ENCODE measurements at regions not wholly inside any gene's neighbourhood (a gene's known extent, or its start where the extent isn't known, plus 50 kb on each side); places are given as distances from the start of the nearest gene placed in this dataset.

DNA sequence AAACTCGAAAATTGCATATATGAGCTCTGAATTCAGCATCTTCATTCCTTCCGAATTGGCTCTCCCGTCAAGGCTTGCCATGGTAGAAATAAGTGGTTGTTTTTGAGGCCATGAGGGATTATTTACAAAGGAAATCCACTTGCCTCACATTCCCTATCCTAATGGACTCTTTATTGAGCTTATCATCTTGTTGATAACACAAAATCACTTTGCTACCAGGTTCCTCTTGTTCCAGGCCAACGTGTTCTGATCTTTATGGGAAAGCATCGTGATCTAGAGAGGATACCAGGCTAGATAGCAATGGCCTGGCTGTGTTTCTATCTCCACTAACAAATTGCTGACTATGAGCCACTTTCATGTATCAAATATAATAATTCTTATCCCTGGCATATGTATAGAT, 811.7 kb downstream of the TLR4 start:
- Histone ChIP-seq H3K4me1 (no peaks in the 10 kb centered on the region), H3K4me3 (ENCODE audit: low read depth, low read length) (no peak overlapping the region), H3K27me3 (replicated peaks; ENCODE audit: control insufficient read depth, insufficient read depth, low read length) (no peaks in the 10 kb centered on the region), H3K36me3 (ENCODE audit: control insufficient read depth, insufficient read depth, low read length) (no peaks in the 10 kb centered on the region), H3K9me3 (no peaks in the 10 kb centered on the region)
- Mint-ChIP-seq H3K4me3 (ENCODE audit: unreplicated experiment) (no peak overlapping the region), H3K36me3 (ENCODE audit: insufficient read depth, unreplicated experiment) (no peaks in the 10 kb centered on the region), H3K9me3 (ENCODE audit: unreplicated experiment) (no peaks in the 10 kb centered on the region), H3K27me3 (ENCODE audit: insufficient read depth, unreplicated experiment) (no peaks in the 10 kb centered on the region), H3K27ac (ENCODE audit: unreplicated experiment) (no peak overlapping the region), H3K4me1 (ENCODE audit: low read depth, unreplicated experiment) (no peaks in the 10 kb centered on the region)
- ChIA-PET POLR2A (no interaction called here), CTCF (no interaction called here)
- intact Hi-C loops (cut with micrococcal nuclease; ENCODE audit: unreplicated experiment) = no loop called here
- no TSS peak for BruUV-seq (replicated peaks)
- TF ChIP-seq, protein P1, sequence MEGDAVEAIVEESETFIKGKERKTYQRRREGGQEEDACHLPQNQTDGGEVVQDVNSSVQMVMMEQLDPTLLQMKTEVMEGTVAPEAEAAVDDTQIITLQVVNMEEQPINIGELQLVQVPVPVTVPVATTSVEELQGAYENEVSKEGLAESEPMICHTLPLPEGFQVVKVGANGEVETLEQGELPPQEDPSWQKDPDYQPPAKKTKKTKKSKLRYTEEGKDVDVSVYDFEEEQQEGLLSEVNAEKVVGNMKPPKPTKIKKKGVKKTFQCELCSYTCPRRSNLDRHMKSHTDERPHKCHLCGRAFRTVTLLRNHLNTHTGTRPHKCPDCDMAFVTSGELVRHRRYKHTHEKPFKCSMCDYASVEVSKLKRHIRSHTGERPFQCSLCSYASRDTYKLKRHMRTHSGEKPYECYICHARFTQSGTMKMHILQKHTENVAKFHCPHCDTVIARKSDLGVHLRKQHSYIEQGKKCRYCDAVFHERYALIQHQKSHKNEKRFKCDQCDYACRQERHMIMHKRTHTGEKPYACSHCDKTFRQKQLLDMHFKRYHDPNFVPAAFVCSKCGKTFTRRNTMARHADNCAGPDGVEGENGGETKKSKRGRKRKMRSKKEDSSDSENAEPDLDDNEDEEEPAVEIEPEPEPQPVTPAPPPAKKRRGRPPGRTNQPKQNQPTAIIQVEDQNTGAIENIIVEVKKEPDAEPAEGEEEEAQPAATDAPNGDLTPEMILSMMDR (IDR thresholded peaks at IDR 0.05; ENCODE audit: insufficient read depth in 1 of 2, low read depth in 1 of 2, low read length in 1 of 2, severe bottlenecking in 1 of 2, unreplicated experiment in 1 of 2) = no peak
- no peak for DNase-seq

DNA sequence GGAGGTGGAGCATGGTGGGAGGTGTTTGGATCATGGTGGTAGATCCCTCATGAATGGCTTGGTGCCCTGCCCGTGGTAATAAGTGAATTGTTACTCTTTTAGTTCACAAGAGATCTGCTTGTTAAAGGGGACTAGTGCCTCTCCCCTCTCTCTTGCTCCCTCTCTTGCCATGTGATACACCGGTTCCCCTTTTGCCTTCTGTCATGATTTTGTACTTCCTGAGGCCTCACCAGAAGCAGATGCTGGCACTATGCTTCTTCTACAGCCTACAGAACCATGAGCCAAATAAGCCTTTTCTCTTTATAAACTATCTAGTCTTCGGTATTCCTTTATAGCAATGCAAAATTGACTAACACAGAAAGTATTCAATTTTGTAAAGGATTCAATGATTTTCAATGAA, 817.1 kb downstream of the TLR4 start:
- Mint-ChIP-seq H3K36me3 (ENCODE audit: insufficient read depth, unreplicated experiment) (no peaks in the 10 kb centered on the region), H3K4me1 (ENCODE audit: low read depth, unreplicated experiment) (no peaks in the 10 kb centered on the region), H3K4me3 (ENCODE audit: unreplicated experiment) (no peak overlapping the region), H3K9me3 (ENCODE audit: unreplicated experiment) (no peaks in the 10 kb centered on the region), H3K27ac (ENCODE audit: unreplicated experiment) (no peak overlapping the region), H3K27me3 (ENCODE audit: insufficient read depth, unreplicated experiment) (no peaks in the 10 kb centered on the region)
- H3K9me3 ChIP-seq = no peaks in the 10 kb centered on the region
- CTCF ChIA-PET = no interaction called here
- no peak overlapping the region for H3K4me3 ChIP-seq (ENCODE audit: low read depth, low read length)
- no peaks in the 10 kb centered on the region for H3K36me3 ChIP-seq (ENCODE audit: control insufficient read depth, insufficient read depth, low read length)
- no peaks in the 10 kb centered on the region for H3K4me1 ChIP-seq
- H3K27me3 ChIP-seq (replicated peaks; ENCODE audit: control insufficient read depth, insufficient read depth, low read length) = no peaks in the 10 kb centered on the region
- DNase-seq = no peak
- POLR2A ChIA-PET = no interaction called here
- intact Hi-C loops (cut with micrococcal nuclease; ENCODE audit: unreplicated experiment) = loop anchor here (5.0 kb wide), 1 partner anchor 846 kb away; the partner anchor contains the start of gene BRINP1
- BruUV-seq (replicated peaks) = no TSS peak
- TF ChIP-seq, protein P1 (IDR thresholded peaks at IDR 0.05; ENCODE audit: insufficient read depth in 1 of 2, low read depth in 1 of 2, low read length in 1 of 2, severe bottlenecking in 1 of 2, unreplicated experiment in 1 of 2) = no peak

DNA sequence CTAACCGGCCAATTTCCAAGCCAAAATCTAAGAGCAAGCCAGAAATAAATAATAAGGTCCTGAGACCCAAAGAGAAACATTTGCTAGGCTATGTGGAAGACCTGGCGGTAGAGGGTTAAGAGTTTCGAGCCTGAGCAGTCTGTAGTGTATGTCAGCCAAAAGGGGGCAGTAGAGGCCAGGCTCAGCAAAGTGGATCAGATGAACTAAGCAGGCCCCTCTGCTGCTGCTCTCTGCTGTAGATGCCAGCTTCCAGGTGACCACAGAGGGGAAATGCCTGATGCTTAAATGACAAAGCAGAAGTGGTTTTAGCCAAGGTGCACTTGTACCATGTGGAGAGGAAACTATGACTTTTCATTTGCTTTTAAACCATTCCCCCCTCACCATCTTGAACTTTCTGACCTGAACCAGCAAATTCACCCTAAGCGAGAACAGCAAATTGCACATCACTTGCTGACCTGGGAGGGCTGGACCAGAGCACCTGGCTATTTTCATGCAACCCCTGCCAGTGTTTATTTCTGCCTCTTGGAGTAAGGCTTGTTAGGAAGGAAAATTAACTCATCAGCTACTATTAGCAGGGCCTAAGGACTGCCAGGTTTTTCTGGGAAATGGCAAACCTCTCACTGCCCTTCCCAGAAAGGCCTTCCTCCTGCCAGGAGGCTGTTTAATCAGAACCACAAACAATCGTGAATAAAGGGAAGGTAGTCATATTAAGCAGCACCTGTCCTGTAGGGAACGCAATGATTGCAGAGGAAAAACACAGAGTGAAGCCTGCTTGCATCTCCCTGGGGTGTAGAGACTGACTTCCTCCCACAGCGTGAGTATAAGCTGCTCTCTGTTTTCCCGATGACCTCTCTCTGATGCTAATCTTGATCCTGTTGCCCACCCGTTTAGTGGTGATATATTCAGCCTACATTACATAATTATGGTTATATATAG, 818.2 kb downstream of the TLR4 start:
- DNase-seq = peak; percentile 51 to 56
- no peaks in the 10 kb centered on the region for H3K36me3 Mint-ChIP-seq (ENCODE audit: insufficient read depth, unreplicated experiment)
- H3K27me3 ChIP-seq (replicated peaks; ENCODE audit: control insufficient read depth, insufficient read depth, low read length) = no peaks in the 10 kb centered on the region
- intact Hi-C loops (cut with micrococcal nuclease; ENCODE audit: unreplicated experiment) = loop anchor here (5.0 kb wide), 1 partner anchor 845 kb away; the partner anchor contains the start of gene BRINP1
- TF ChIP-seq, protein P1 (IDR thresholded peaks at IDR 0.05; ENCODE audit: insufficient read depth in 1 of 2, low read depth in 1 of 2, low read length in 1 of 2, severe bottlenecking in 1 of 2, unreplicated experiment in 1 of 2) = peak; percentile 54 to 55
- no peaks in the 10 kb centered on the region for H3K27me3 Mint-ChIP-seq (ENCODE audit: insufficient read depth, unreplicated experiment)
- no peaks in the 10 kb centered on the region for H3K4me1 Mint-ChIP-seq (ENCODE audit: low read depth, unreplicated experiment)
- no peak overlapping the region for H3K4me3 Mint-ChIP-seq (ENCODE audit: unreplicated experiment)
- no peaks in the 10 kb centered on the region for H3K36me3 ChIP-seq (ENCODE audit: control insufficient read depth, insufficient read depth, low read length)
- no peaks in the 10 kb centered on the region for H3K9me3 Mint-ChIP-seq (ENCODE audit: unreplicated experiment)
- no TSS peak for BruUV-seq (replicated peaks)
- H3K27ac Mint-ChIP-seq (ENCODE audit: unreplicated experiment) = no peak overlapping the region
- no peaks in the 10 kb centered on the region for H3K4me1 ChIP-seq
- ChIA-PET POLR2A (no interaction called here), CTCF (no interaction called here)
- H3K9me3 ChIP-seq = no peaks in the 10 kb centered on the region
- H3K4me3 ChIP-seq (ENCODE audit: low read depth, low read length) = no peak overlapping the region

Measured in Caco-2 (cell line).